SK-N-SH treated with all-trans-retinoic acid at 6 μM for 48 hours (cell line): ENCODE measurements at regions not wholly inside any gene's neighbourhood (a gene's known extent, or its start where the extent isn't known, plus 50 kb on each side); places are given as distances from the start of the nearest gene placed in this dataset.

Experiments
- ATAC-seq: fragments of 200-7000 bp; cut with Tn5 transposase; 3 replicates; pipeline ENCODE4 v1.9.1; 2020; ENCODE audit warnings: mild to moderate bottlenecking, moderate library complexity
- ARNTL ChIP-seq: fragments of 450-650 bp; formaldehyde crosslinking; IDR thresholded peaks from 2 replicates; pipeline ENCODE4 v1.5.0; 2020; ENCODE audit warnings: low read depth, mild to moderate bottlenecking, moderate library complexity, borderline replicate concordance
- BACH2 ChIP-seq: fragments of 250-450 bp; sonication (Bioruptor Pico); IDR thresholded peaks from 2 replicates; pipeline ENCODE4 v1.9.0; 2021; ENCODE audit warnings: mild to moderate bottlenecking, borderline replicate concordance
- CSDC2 ChIP-seq: fragments of 250-450 bp; sonication (Bioruptor Pico); IDR thresholded peaks from 2 replicates; pipeline ENCODE4 v1.5.0; 2020; ENCODE audit warnings: mild to moderate bottlenecking, moderate library complexity
- ESRRG ChIP-seq: fragments of 250-450 bp; sonication (Bioruptor Pico); IDR thresholded peaks from 2 replicates; pipeline ENCODE4 v1.6.1; 2021; ENCODE audit warnings: mild to moderate bottlenecking
- GLIS3 ChIP-seq: fragments of 250-450 bp; sonication (Bioruptor Pico); IDR thresholded peaks from 2 replicates; pipeline ENCODE4 v1.5.0; 2020; ENCODE audit warnings: mild to moderate bottlenecking, moderate library complexity
- OSR1 ChIP-seq: fragments of 250-450 bp; sonication (Bioruptor Pico); IDR thresholded peaks from 2 replicates; pipeline ENCODE4 v1.8.0; 2022; ENCODE audit warnings: moderate library complexity, mild to moderate bottlenecking, inconsistent platforms
- PATZ1 ChIP-seq: fragments of 250-450 bp; sonication (Bioruptor Pico); IDR thresholded peaks from 2 replicates; pipeline ENCODE4 v1.8.0; 2020; ENCODE audit warnings: mild to moderate bottlenecking, moderate library complexity, borderline replicate concordance
- PPARA ChIP-seq: fragments of 250-450 bp; sonication (Bioruptor Pico); IDR thresholded peaks from 2 replicates; pipeline ENCODE4 v1.5.0; 2020; ENCODE audit warnings: mild to moderate bottlenecking, borderline replicate concordance
- RARB ChIP-seq: fragments of 250-450 bp; sonication (Bioruptor Pico); IDR thresholded peaks from 2 replicates; pipeline ENCODE4 v1.8.0; 2021; ENCODE audit warnings: mild to moderate bottlenecking, moderate library complexity
- SNAI2 ChIP-seq: fragments of 250-450 bp; sonication (Bioruptor Pico); IDR thresholded peaks from 2 replicates; pipeline ENCODE4 v1.5.0; 2020; ENCODE audit warnings: mild to moderate bottlenecking, moderate library complexity
- TOX ChIP-seq: fragments of 250-450 bp; sonication (Bioruptor Pico); IDR thresholded peaks from 2 replicates; pipeline ENCODE4 v1.8.0; 2021; ENCODE audit warnings: mild to moderate bottlenecking, moderate library complexity, borderline replicate concordance
- TSHZ2 ChIP-seq: fragments of 250-450 bp; sonication (Bioruptor Pico); IDR thresholded peaks from 2 replicates; pipeline ENCODE4 v1.5.0; 2020; ENCODE audit warnings: mild to moderate bottlenecking, moderate library complexity
- ZC3H10 ChIP-seq: fragments of 250-450 bp; sonication (Bioruptor Pico); IDR thresholded peaks from 2 replicates; pipeline ENCODE4 v1.5.1; 2021; ENCODE audit warnings: mild to moderate bottlenecking, moderate library complexity
- ZFP3 ChIP-seq: fragments of 250-450 bp; sonication (Bioruptor Pico); IDR thresholded peaks from 2 replicates; pipeline ENCODE4 v1.5.0; 2020; ENCODE audit warnings: mild to moderate bottlenecking, moderate library complexity
- ZFP30 ChIP-seq: fragments of 450-650 bp; formaldehyde crosslinking; IDR thresholded peaks from 2 replicates; pipeline ENCODE4 v1.5.0; 2022; ENCODE audit warnings: mild to moderate bottlenecking, moderate library complexity
- ZNF565 ChIP-seq: fragments of 450-650 bp; formaldehyde crosslinking; conservative IDR thresholded peaks from 2 replicates; pipeline ENCODE4 v1.5.0; 2020; ENCODE audit warnings: low read depth, mild to moderate bottlenecking, moderate library complexity
- ZNF70 ChIP-seq: fragments of 450-650 bp; formaldehyde crosslinking; IDR thresholded peaks from 2 replicates; pipeline ENCODE4 v1.5.0; 2020; ENCODE audit warnings: mild to moderate bottlenecking, moderate library complexity
- ZNF8 ChIP-seq: fragments of 450-650 bp; formaldehyde crosslinking; IDR thresholded peaks from 2 replicates; pipeline ENCODE4 v1.5.0; 2020; ENCODE audit warnings: mild to moderate bottlenecking, moderate library complexity
- TF ChIP-seq, protein P1 (sequence below): fragments of 250-450 bp; sonication (Bioruptor Pico); IDR thresholded peaks from 2 replicates; pipeline ENCODE4 v1.5.1; 2021; ENCODE audit warnings: mild to moderate bottlenecking, moderate library complexity
- TF ChIP-seq, protein P2 (sequence below): fragments of 250-450 bp; sonication (Bioruptor Pico); IDR thresholded peaks from 2 replicates; pipeline ENCODE4 v1.5.1; 2020; ENCODE audit warnings: low read depth, mild to moderate bottlenecking, moderate library complexity
- TF ChIP-seq, protein P3 (sequence below): fragments of 250-450 bp; sonication (Bioruptor Pico); IDR thresholded peaks from 2 replicates; pipeline ENCODE4 v1.8.0; 2021; ENCODE audit warnings: low read depth, mild to moderate bottlenecking, moderate library complexity, borderline replicate concordance

GRCh38 chr6:9439621-9440330, 975.1 kb downstream of the TFAP2A start:
- ATAC-seq, result no peak
- TF ChIP-seq SNAI2 (CRISPR knock-in tag), result no peak
- TF ChIP-seq, protein P1, sequence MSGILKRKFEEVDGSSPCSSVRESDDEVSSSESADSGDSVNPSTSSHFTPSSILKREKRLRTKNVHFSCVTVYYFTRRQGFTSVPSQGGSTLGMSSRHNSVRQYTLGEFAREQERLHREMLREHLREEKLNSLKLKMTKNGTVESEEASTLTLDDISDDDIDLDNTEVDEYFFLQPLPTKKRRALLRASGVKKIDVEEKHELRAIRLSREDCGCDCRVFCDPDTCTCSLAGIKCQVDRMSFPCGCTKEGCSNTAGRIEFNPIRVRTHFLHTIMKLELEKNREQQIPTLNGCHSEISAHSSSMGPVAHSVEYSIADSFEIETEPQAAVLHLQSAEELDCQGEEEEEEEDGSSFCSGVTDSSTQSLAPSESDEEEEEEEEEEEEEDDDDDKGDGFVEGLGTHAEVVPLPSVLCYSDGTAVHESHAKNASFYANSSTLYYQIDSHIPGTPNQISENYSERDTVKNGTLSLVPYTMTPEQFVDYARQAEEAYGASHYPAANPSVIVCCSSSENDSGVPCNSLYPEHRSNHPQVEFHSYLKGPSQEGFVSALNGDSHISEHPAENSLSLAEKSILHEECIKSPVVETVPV (CRISPR knock-in tag), result no peak
- no peak for TF ChIP-seq TOX (CRISPR knock-in tag)
- TF ChIP-seq PATZ1 (CRISPR knock-in tag), result no peak
- TF ChIP-seq OSR1 (CRISPR knock-in tag), result no peak
- TF ChIP-seq ZNF565 (CRISPR knock-in tag), result no peak
- TF ChIP-seq ZNF8 (CRISPR knock-in tag), result no peak
- no peak for TF ChIP-seq CSDC2 (CRISPR knock-in tag)
- TF ChIP-seq ZC3H10 (CRISPR knock-in tag), result no peak
- TF ChIP-seq, protein P2, sequence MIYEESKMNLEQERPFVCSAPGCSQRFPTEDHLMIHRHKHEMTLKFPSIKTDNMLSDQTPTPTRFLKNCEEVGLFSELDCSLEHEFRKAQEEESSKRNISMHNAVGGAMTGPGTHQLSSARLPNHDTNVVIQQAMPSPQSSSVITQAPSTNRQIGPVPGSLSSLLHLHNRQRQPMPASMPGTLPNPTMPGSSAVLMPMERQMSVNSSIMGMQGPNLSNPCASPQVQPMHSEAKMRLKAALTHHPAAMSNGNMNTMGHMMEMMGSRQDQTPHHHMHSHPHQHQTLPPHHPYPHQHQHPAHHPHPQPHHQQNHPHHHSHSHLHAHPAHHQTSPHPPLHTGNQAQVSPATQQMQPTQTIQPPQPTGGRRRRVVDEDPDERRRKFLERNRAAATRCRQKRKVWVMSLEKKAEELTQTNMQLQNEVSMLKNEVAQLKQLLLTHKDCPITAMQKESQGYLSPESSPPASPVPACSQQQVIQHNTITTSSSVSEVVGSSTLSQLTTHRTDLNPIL (CRISPR knock-in tag), result no peak
- TF ChIP-seq ZFP3 (CRISPR knock-in tag), result no peak
- no peak for TF ChIP-seq ZFP30 (CRISPR knock-in tag)
- no peak for TF ChIP-seq RARB
- no peak for TF ChIP-seq ESRRG (CRISPR knock-in tag)
- no peak for TF ChIP-seq TSHZ2 (CRISPR knock-in tag)

DNA sequence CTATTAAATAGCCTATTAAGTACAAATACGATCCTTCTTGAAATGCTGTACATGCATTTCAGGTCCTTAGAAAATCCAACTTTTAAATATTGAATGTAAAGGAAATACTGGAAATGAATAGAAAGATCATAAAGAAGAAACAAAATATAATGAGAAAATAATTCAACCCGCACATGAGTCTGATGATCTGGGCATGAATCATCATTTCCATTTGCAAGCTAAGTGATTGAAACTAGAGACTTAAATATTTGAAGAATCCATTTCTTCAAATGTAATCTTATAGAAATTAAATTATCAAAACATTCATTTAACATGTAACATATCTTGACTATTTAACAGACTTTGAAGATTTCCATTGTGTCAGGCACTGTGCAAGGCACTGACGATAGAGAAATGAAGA, 977.0 kb downstream of the TFAP2A start:
- ATAC-seq, result peak; percentile 36; the same call in 1 of the 3 replicates
- TF ChIP-seq ARNTL (CRISPR knock-in tag) (no peak), BACH2 (CRISPR knock-in tag) (no peak), OSR1 (CRISPR knock-in tag) (no peak), PATZ1 (CRISPR knock-in tag) (no peak), GLIS3 (CRISPR knock-in tag) (no peak), ZNF565 (CRISPR knock-in tag) (no peak)

GRCh38 chr6:9435281-9435680, 979.6 kb downstream of the TFAP2A start:
- no peak for ATAC-seq
- TF ChIP-seq ZNF70 (CRISPR knock-in tag) (no peak), TSHZ2 (CRISPR knock-in tag) (no peak), OSR1 (CRISPR knock-in tag) (no peak), ARNTL (CRISPR knock-in tag) (no peak), ZNF565 (CRISPR knock-in tag) (no peak), BACH2 (CRISPR knock-in tag) (no peak), ZNF8 (CRISPR knock-in tag) (no peak), CSDC2 (CRISPR knock-in tag) (no peak), PPARA (no peak), ZC3H10 (CRISPR knock-in tag) (no peak), SNAI2 (CRISPR knock-in tag) (no peak)
- TF ChIP-seq, protein P3, sequence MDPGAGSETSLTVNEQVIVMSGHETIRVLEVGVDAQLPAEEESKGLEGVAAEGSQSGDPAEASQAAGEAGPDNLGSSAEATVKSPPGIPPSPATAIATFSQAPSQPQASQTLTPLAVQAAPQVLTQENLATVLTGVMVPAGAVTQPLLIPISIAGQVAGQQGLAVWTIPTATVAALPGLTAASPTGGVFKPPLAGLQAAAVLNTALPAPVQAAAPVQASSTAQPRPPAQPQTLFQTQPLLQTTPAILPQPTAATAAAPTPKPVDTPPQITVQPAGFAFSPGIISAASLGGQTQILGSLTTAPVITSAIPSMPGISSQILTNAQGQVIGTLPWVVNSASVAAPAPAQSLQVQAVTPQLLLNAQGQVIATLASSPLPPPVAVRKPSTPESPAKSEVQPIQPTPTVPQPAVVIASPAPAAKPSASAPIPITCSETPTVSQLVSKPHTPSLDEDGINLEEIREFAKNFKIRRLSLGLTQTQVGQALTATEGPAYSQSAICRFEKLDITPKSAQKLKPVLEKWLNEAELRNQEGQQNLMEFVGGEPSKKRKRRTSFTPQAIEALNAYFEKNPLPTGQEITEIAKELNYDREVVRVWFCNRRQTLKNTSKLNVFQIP, result no peak
